Activated CD4-positive, alpha-beta T cell treated with anti-CD3 and anti-CD28 coated beads, Interleukin-2, amount 50 U/mL, for 48 hours (primary cell): ENCODE measurements at regions not wholly inside any gene's neighbourhood (a gene's known extent, or its start where the extent isn't known, plus 50 kb on each side); places are given as distances from the start of the nearest gene placed in this dataset.
"Not testable (repeated sequence)": the region's sequence is repeated elsewhere in the genome, so short reads cannot be mapped to it uniquely, and the experiment has no call there.

ENCODE experiments used
- DNase-seq, 2 experiments: peaks; one replicate each; pipeline ENCODE4 v3.0.0-alpha.2; 2020

- no peak for DNase-seq
Observed at GRCh38 chr7:146057958-146058357, 58.6 kb upstream of the CNTNAP2 start.

- no peak for DNase-seq
Observed at GRCh38 chr7:146054909-146055308, 61.7 kb upstream of the CNTNAP2 start.

- no peak for DNase-seq
Observed at GRCh38 chr7:146053492-146053891, 63.1 kb upstream of the CNTNAP2 start.

GRCh38 chr7:146043310-146043709 is 73.3 kb upstream of the CNTNAP2 start:
- not testable (repeated sequence) for DNase-seq

GRCh38 chr7:146028251-146028750 is 88.3 kb upstream of the CNTNAP2 start:
- DNase-seq: no peak

- no peak for DNase-seq
Observed at GRCh38 chr7:146027243-146027642, 89.4 kb upstream of the CNTNAP2 start.

- no peak for DNase-seq
Observed at GRCh38 chr7:146022776-146023175, 93.8 kb upstream of the CNTNAP2 start.

GRCh38 chr7:146019041-146020004 is 97.3 kb upstream of the CNTNAP2 start:
- DNase-seq: not testable (repeated sequence)

- not testable (repeated sequence) for DNase-seq
Observed at GRCh38 chr7:146017366-146017765, 99.2 kb upstream of the CNTNAP2 start.

- not testable (repeated sequence) for DNase-seq
Observed at GRCh38 chr7:146014154-146014553, 102.4 kb upstream of the CNTNAP2 start.

- no peak for DNase-seq
Observed at GRCh38 chr7:146008293-146008692, 108.3 kb upstream of the CNTNAP2 start.

- DNase-seq: no peak
Observed at GRCh38 chr7:146004805-146005204, 111.8 kb upstream of the CNTNAP2 start.

- no peak for DNase-seq
Observed at GRCh38 chr7:146002431-146003078, 114.0 kb upstream of the CNTNAP2 start.

GRCh38 chr7:146002008-146002407 is 114.6 kb upstream of the CNTNAP2 start:
- no peak for DNase-seq

GRCh38 chr7:146000882-146001281 is 115.7 kb upstream of the CNTNAP2 start:
- DNase-seq: no peak

GRCh38 chr7:145989469-145989868 is 127.1 kb upstream of the CNTNAP2 start:
- DNase-seq: no peak

- DNase-seq: no peak
Observed at GRCh38 chr7:145986248-145986874, 130.2 kb upstream of the CNTNAP2 start.

GRCh38 chr7:145978769-145979168 is 137.8 kb upstream of the CNTNAP2 start:
- no peak for DNase-seq

GRCh38 chr7:145959981-145960380 is 156.6 kb upstream of the CNTNAP2 start:
- DNase-seq: no peak

GRCh38 chr7:145957160-145957890 is 159.3 kb upstream of the CNTNAP2 start:
- DNase-seq: no peak

GRCh38 chr7:145951566-145951965 is 165.0 kb upstream of the CNTNAP2 start:
- no peak for DNase-seq

- DNase-seq: no peak
Observed at GRCh38 chr7:145928937-145929336, 187.7 kb upstream of the CNTNAP2 start.

- DNase-seq: no peak
Observed at GRCh38 chr7:145919712-145920111, 196.9 kb upstream of the CNTNAP2 start.
